ENCODE measurements at regions not wholly inside any gene's neighbourhood (a gene's known extent, or its start where the extent isn't known, plus 50 kb on each side); places are given as distances from the start of the nearest gene placed in this dataset.

- ATAC-seq (no peak), FAIRE-seq (no peak), DNase-seq (ENCODE audit: extremely low read depth in 1 of 4, low spot score in 3 of 4) (no peak)
- H3K27ac ChIP-seq (ENCODE audit: extremely low read depth, low read depth, low read length) = no peak overlapping the region
- no peaks in the 10 kb centered on the region for H3K4me1 ChIP-seq (replicated peaks in 1 of 2; ENCODE audit: control insufficient read depth in 2 of 2, insufficient read depth in 2 of 2, low read length in 2 of 2)
- no peaks in the 10 kb centered on the region for H4K20me1 ChIP-seq (replicated peaks; ENCODE audit: control insufficient read depth, insufficient read depth, low read length)
- H3K4me3 ChIP-seq = no peak overlapping the region
- no peaks in the 10 kb centered on the region; a peak in 1 of 5 replicates for H3K27me3 ChIP-seq (ENCODE audit: control insufficient read depth in 2 of 2, insufficient read depth in 2 of 2, low read length in 2 of 2)
- no peaks in the 10 kb centered on the region for H3K36me3 ChIP-seq (ENCODE audit: control insufficient read depth, insufficient read depth, low read length)
- no TSS peak for BruUV-seq (replicated peaks)
- TF ChIP-seq GABPB1 (CRISPR knock-in tag; IDR thresholded peaks at IDR 0.05) = no peak
- no peak for TF ChIP-seq ZNF584 (CRISPR knock-in tag; IDR thresholded peaks at IDR 0.05; ENCODE audit: low read depth)
- no peak for TF ChIP-seq ZFPM2 (CRISPR knock-in tag; IDR thresholded peaks at IDR 0.05)
- TF ChIP-seq, protein P1, sequence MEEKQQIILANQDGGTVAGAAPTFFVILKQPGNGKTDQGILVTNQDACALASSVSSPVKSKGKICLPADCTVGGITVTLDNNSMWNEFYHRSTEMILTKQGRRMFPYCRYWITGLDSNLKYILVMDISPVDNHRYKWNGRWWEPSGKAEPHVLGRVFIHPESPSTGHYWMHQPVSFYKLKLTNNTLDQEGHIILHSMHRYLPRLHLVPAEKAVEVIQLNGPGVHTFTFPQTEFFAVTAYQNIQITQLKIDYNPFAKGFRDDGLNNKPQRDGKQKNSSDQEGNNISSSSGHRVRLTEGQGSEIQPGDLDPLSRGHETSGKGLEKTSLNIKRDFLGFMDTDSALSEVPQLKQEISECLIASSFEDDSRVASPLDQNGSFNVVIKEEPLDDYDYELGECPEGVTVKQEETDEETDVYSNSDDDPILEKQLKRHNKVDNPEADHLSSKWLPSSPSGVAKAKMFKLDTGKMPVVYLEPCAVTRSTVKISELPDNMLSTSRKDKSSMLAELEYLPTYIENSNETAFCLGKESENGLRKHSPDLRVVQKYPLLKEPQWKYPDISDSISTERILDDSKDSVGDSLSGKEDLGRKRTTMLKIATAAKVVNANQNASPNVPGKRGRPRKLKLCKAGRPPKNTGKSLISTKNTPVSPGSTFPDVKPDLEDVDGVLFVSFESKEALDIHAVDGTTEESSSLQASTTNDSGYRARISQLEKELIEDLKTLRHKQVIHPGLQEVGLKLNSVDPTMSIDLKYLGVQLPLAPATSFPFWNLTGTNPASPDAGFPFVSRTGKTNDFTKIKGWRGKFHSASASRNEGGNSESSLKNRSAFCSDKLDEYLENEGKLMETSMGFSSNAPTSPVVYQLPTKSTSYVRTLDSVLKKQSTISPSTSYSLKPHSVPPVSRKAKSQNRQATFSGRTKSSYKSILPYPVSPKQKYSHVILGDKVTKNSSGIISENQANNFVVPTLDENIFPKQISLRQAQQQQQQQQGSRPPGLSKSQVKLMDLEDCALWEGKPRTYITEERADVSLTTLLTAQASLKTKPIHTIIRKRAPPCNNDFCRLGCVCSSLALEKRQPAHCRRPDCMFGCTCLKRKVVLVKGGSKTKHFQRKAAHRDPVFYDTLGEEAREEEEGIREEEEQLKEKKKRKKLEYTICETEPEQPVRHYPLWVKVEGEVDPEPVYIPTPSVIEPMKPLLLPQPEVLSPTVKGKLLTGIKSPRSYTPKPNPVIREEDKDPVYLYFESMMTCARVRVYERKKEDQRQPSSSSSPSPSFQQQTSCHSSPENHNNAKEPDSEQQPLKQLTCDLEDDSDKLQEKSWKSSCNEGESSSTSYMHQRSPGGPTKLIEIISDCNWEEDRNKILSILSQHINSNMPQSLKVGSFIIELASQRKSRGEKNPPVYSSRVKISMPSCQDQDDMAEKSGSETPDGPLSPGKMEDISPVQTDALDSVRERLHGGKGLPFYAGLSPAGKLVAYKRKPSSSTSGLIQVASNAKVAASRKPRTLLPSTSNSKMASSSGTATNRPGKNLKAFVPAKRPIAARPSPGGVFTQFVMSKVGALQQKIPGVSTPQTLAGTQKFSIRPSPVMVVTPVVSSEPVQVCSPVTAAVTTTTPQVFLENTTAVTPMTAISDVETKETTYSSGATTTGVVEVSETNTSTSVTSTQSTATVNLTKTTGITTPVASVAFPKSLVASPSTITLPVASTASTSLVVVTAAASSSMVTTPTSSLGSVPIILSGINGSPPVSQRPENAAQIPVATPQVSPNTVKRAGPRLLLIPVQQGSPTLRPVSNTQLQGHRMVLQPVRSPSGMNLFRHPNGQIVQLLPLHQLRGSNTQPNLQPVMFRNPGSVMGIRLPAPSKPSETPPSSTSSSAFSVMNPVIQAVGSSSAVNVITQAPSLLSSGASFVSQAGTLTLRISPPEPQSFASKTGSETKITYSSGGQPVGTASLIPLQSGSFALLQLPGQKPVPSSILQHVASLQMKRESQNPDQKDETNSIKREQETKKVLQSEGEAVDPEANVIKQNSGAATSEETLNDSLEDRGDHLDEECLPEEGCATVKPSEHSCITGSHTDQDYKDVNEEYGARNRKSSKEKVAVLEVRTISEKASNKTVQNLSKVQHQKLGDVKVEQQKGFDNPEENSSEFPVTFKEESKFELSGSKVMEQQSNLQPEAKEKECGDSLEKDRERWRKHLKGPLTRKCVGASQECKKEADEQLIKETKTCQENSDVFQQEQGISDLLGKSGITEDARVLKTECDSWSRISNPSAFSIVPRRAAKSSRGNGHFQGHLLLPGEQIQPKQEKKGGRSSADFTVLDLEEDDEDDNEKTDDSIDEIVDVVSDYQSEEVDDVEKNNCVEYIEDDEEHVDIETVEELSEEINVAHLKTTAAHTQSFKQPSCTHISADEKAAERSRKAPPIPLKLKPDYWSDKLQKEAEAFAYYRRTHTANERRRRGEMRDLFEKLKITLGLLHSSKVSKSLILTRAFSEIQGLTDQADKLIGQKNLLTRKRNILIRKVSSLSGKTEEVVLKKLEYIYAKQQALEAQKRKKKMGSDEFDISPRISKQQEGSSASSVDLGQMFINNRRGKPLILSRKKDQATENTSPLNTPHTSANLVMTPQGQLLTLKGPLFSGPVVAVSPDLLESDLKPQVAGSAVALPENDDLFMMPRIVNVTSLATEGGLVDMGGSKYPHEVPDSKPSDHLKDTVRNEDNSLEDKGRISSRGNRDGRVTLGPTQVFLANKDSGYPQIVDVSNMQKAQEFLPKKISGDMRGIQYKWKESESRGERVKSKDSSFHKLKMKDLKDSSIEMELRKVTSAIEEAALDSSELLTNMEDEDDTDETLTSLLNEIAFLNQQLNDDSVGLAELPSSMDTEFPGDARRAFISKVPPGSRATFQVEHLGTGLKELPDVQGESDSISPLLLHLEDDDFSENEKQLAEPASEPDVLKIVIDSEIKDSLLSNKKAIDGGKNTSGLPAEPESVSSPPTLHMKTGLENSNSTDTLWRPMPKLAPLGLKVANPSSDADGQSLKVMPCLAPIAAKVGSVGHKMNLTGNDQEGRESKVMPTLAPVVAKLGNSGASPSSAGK (IDR thresholded peaks at IDR 0.05) = no peak
- TF ChIP-seq FIP1L1 (IDR thresholded peaks at IDR 0.05; ENCODE audit: low read depth, low read length, poor library complexity, severe bottlenecking) = no peak
- TF ChIP-seq IFI16 (CRISPR knock-in tag; IDR thresholded peaks at IDR 0.05) = no peak
- no peak for TF ChIP-seq TEAD2 (tag; IDR thresholded peaks at IDR 0.05)
- TF ChIP-seq ZBTB8A (IDR thresholded peaks at IDR 0.05; ENCODE audit: partially characterized antibody) = no peak
- no peak for TF ChIP-seq SREBF2 (CRISPR knock-in tag; IDR thresholded peaks at IDR 0.05)
- no peak overlapping the region for H3K9ac ChIP-seq (ENCODE audit: insufficient read depth in 1 of 2, low read depth in 2 of 2, low read length in 2 of 2)
- WGBS (ENCODE audit: insufficient coverage, low coverage, missing lambda C conversion rate) = 0% methylated on average over 1 of the region's 1 CpG
- in situ Hi-C loops (cut with MboI) (no loop called here), intact Hi-C loops (cut with micrococcal nuclease) (no loop called here)
- H3K79me2 ChIP-seq (ENCODE audit: control insufficient read depth, insufficient read depth, low read length) = no peaks in the 10 kb centered on the region
- H3K9me1 ChIP-seq (ENCODE audit: control insufficient read depth, insufficient read depth, low read length) = no peaks in the 10 kb centered on the region
- ChIA-PET CTCF (ENCODE audit: low intra/inter-chr PET ratio) (no interaction called here), POLR2A (no interaction called here)
- H3K4me2 ChIP-seq (ENCODE audit: insufficient read depth, low read length) = no peak overlapping the region
- no peak overlapping the region for H2AFZ ChIP-seq (ENCODE audit: low read depth, low read length)
- H3K9me3 ChIP-seq (replicated peaks; ENCODE audit: control insufficient read depth, insufficient read depth, low read depth, low read length) = no peaks in the 10 kb centered on the region
Observed at GRCh38 chr15:96612917-96613316, 282.4 kb downstream of the NR2F2 start.

All from K562 (cell line).